ENCODE measurements at regions not wholly inside any gene's neighbourhood (a gene's known extent, or its start where the extent isn't known, plus 50 kb on each side); places are given as distances from the start of the nearest gene placed in this dataset.
A peak's percentile ranks its signal among the peaks of the same experiment; 100 is the strongest.

GRCh38 chr9:7936163-7936562 lies 136.6 kb upstream of the DMAC1 start:
- Histone ChIP-seq H4K5ac (ENCODE audit: insufficient read length, low read depth, low read length) (no peak overlapping the region), H2BK5ac (ENCODE audit: low read depth, low read length) (0 out of 2 replicates have a peak overlapping the region, but pooled peaks have one; percentile 4), H3K9me3 (ENCODE audit: insufficient read depth in 2 of 2, low read depth in 1 of 2, low read length in 1 of 2) (peaks cover 4% of the 10 kb centered on the region in 2 experiments; a peak in 2 of 4 replicates), H2BK120ac (replicated peaks; ENCODE audit: low read depth, low read length) (no peak overlapping the region), H3K14ac (ENCODE audit: insufficient read length) (no peak overlapping the region), H3K4me2 (ENCODE audit: insufficient read depth in 1 of 2, low read depth in 2 of 2, low read length in 2 of 2) (no peak overlapping the region), H3K23me2 (ENCODE audit: low read depth, low read length) (no peaks in the 10 kb centered on the region), H3K4me1 (replicated peaks in 1 of 4; ENCODE audit: control insufficient read depth in 3 of 4, insufficient read depth in 4 of 4, low read length in 3 of 4) (peaks cover 0 to 5% (median 2%) of the 10 kb centered on the region in 4 experiments; a peak in 3 of 7 replicates), H3K9ac (replicated peaks in 1 of 4; ENCODE audit: extremely low read depth in 1 of 4, low read depth in 3 of 4, low read length in 3 of 4) (no peak overlapping the region), H2BK20ac (ENCODE audit: low read length) (no peak overlapping the region), H3K4ac (replicated peaks; ENCODE audit: insufficient read length, low read depth, low read length) (no peak overlapping the region), H3K27me3 (replicated peaks in 1 of 4; ENCODE audit: control insufficient read depth in 3 of 4, extremely low read depth in 1 of 4, insufficient read depth in 3 of 4, low read length in 3 of 4) (no peaks in the 10 kb centered on the region), H2BK15ac (ENCODE audit: low read length) (no peak overlapping the region), H3K36me3 (ENCODE audit: control insufficient read depth in 2 of 4, insufficient read depth in 4 of 4, low read length in 3 of 4) (no peaks in the 10 kb centered on the region), H3K79me1 (ENCODE audit: low read depth, low read length) (no peaks in the 10 kb centered on the region), H3K23ac (ENCODE audit: insufficient read length) (no peak overlapping the region), H3K18ac (ENCODE audit: extremely low read depth, low read length) (no peak overlapping the region), H4K8ac (ENCODE audit: extremely low read depth, insufficient read depth, low read length) (no peak overlapping the region), H4K91ac (replicated peaks; ENCODE audit: insufficient read length, low read length) (no peak overlapping the region), H4K20me1 (replicated peaks in 1 of 2; ENCODE audit: control insufficient read depth in 1 of 2, insufficient read depth in 2 of 2, low read length in 2 of 2) (no peaks in the 10 kb centered on the region), H2BK12ac (ENCODE audit: low read depth, low read length) (no peak overlapping the region), H2AK5ac (ENCODE audit: low read depth, low read length) (no peak overlapping the region), H3K27ac (ENCODE audit: low read depth, low read length) (no peak overlapping the region), H2AFZ (ENCODE audit: low read length) (peak overlapping the region; percentile 98), H3K4me3 (ENCODE audit: extremely low read depth in 1 of 4, insufficient read depth in 2 of 4, low read depth in 3 of 4, low read length in 4 of 4) (no peak overlapping the region), H3K79me2 (ENCODE audit: control insufficient read depth in 1 of 2, insufficient read depth in 2 of 2, low read length in 2 of 2) (no peaks in the 10 kb centered on the region), H3K56ac (replicated peaks; ENCODE audit: insufficient read length, low read depth, low read length) (no peak overlapping the region)
- FAIRE-seq (no peak), DNase-seq (ENCODE audit: low read depth in 1 of 2, low spot score in 2 of 2) (no peak)
- ChIA-PET POLR2A (ENCODE audit: partially characterized antibody) (no interaction called here), CTCF (ENCODE audit: partially characterized antibody) (no interaction called here)
- 90% methylated on average over 4 of the region's 4 CpGs; no CpG with 5 or more reads in 1 of the 2 experiments for WGBS, 2 experiments (ENCODE audit: extremely low coverage in 1 of 2, insufficient coverage in 1 of 2, insufficient read length in 1 of 2, insufficient replicate concordance in 2 of 2, low coverage in 1 of 2, low lambda C conversion rate in 2 of 2, missing lambda C conversion rate in 1 of 2)
- TF ChIP-seq CHD1 (IDR thresholded peaks at IDR 0.05; ENCODE audit: low read depth, low read length), result no peak
- peak; percentile 50; the same call in 1 of the 2 replicates for TF ChIP-seq E2F6 (IDR thresholded peaks at IDR 0.05)
